ENCODE measurements at regions not wholly inside any gene's neighbourhood (a gene's known extent, or its start where the extent isn't known, plus 50 kb on each side); places are given as distances from the start of the nearest gene placed in this dataset.

- no peak for ATAC-seq
- TF ChIP-seq ZFP3 (CRISPR knock-in tag; IDR thresholded peaks at IDR 0.05) (0 out of 2 replicates have a peak, but pooled peaks have one; percentile 70), PPARA (CRISPR knock-in tag; IDR thresholded peaks at IDR 0.05; ENCODE audit: borderline replicate concordance) (no peak), ISL1 (CRISPR knock-in tag; IDR thresholded peaks at IDR 0.05) (peak; percentile 73)
These were observed 223.0 kb upstream of the POU5F2 start for GRCh38 chr5:93964421-93964820.

GRCh38 chr5:93960042-93960441 is 218.6 kb upstream of the POU5F2 start:
- ATAC-seq, result no peak
- TF ChIP-seq SNAI2 (CRISPR knock-in tag; IDR thresholded peaks at IDR 0.05), result no peak
- no peak for TF ChIP-seq ESRRG (CRISPR knock-in tag; IDR thresholded peaks at IDR 0.05)
- no peak for TF ChIP-seq PATZ1 (CRISPR knock-in tag; IDR thresholded peaks at IDR 0.05; ENCODE audit: borderline replicate concordance)
- TF ChIP-seq CREB5 (CRISPR knock-in tag; IDR thresholded peaks at IDR 0.05; ENCODE audit: low read depth), result no peak
- no peak for TF ChIP-seq RARB (CRISPR knock-in tag; IDR thresholded peaks at IDR 0.05)
- no peak for TF ChIP-seq POU6F1 (CRISPR knock-in tag; IDR thresholded peaks at IDR 0.05; ENCODE audit: borderline replicate concordance, low read depth)
- no peak for TF ChIP-seq ZNF8 (CRISPR knock-in tag; IDR thresholded peaks at IDR 0.05)

- ATAC-seq, result no peak
- TF ChIP-seq ZC3H10 (CRISPR knock-in tag; IDR thresholded peaks at IDR 0.05) (no peak), GLIS3 (CRISPR knock-in tag; IDR thresholded peaks at IDR 0.05) (no peak)
These were observed 214.6 kb upstream of the POU5F2 start for GRCh38 chr5:93956006-93956405.

- TF ChIP-seq ZFP30 (CRISPR knock-in tag; IDR thresholded peaks at IDR 0.05), result no peak
- no peak for TF ChIP-seq CSRNP3 (CRISPR knock-in tag; IDR thresholded peaks at IDR 0.05)
- TF ChIP-seq TOX (CRISPR knock-in tag; IDR thresholded peaks at IDR 0.05; ENCODE audit: borderline replicate concordance), result no peak
- no peak for TF ChIP-seq PATZ1 (CRISPR knock-in tag; IDR thresholded peaks at IDR 0.05; ENCODE audit: borderline replicate concordance)
- no peak for TF ChIP-seq BACH2 (CRISPR knock-in tag; IDR thresholded peaks at IDR 0.05; ENCODE audit: borderline replicate concordance)
- no peak for TF ChIP-seq CSDC2 (CRISPR knock-in tag; IDR thresholded peaks at IDR 0.05)
- no peak for TF ChIP-seq OSR1 (CRISPR knock-in tag; IDR thresholded peaks at IDR 0.05)
- no peak for TF ChIP-seq PPARA (CRISPR knock-in tag; IDR thresholded peaks at IDR 0.05; ENCODE audit: borderline replicate concordance)
- TF ChIP-seq GLIS3 (CRISPR knock-in tag; IDR thresholded peaks at IDR 0.05), result no peak
- TF ChIP-seq ZC3H10 (CRISPR knock-in tag; IDR thresholded peaks at IDR 0.05), result no peak
- no peak for ATAC-seq
These were observed 213.1 kb upstream of the POU5F2 start for GRCh38 chr5:93954421-93955069.

- ATAC-seq, result no peak
- TF ChIP-seq OSR1 (CRISPR knock-in tag; IDR thresholded peaks at IDR 0.05), result no peak
- no peak for TF ChIP-seq ZFP3 (CRISPR knock-in tag; IDR thresholded peaks at IDR 0.05)
- no peak for TF ChIP-seq CSRNP3 (CRISPR knock-in tag; IDR thresholded peaks at IDR 0.05)
- no peak for TF ChIP-seq PPARA (CRISPR knock-in tag; IDR thresholded peaks at IDR 0.05; ENCODE audit: borderline replicate concordance)
- TF ChIP-seq POU6F1 (CRISPR knock-in tag; IDR thresholded peaks at IDR 0.05; ENCODE audit: borderline replicate concordance, low read depth), result no peak
- TF ChIP-seq ZFP30 (CRISPR knock-in tag; IDR thresholded peaks at IDR 0.05), result no peak
These were observed 212.0 kb upstream of the POU5F2 start for GRCh38 chr5:93953442-93953841.
